ENCODE measurements at regions not wholly inside any gene's neighbourhood (a gene's known extent, or its start where the extent isn't known, plus 50 kb on each side); places are given as distances from the start of the nearest gene placed in this dataset.

DNA sequence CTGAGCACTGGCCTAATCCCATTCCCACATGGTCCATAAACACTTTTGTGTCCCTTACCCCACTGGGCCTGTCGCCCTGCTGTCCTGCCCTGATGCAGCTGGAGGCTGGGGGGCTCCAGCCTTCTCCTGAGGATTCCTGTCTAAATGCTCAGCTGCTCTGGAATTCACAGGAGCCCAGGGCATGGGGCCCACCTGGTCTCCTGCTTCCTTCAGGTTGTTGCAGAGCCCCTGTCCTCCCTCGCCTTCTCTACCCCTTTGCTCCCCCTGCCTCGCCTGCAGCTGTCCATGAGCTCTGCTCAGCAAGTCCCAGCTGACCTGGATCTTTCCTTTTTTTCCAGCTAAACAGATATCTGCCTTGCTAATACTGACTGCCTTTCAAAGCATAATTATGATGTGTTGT is 286.9 kb downstream of the XXYLT1 start:
- Histone ChIP-seq H3K4me3 (ENCODE audit: low read depth, low read length) (no peak overlapping the region), H3K27me3 (ENCODE audit: insufficient read depth, low read depth, severe bottlenecking) (no peaks in the 10 kb centered on the region), H3K27ac (no peak overlapping the region), H3K9me3 (ENCODE audit: severe bottlenecking) (no peaks in the 10 kb centered on the region), H3K36me3 (no peaks in the 10 kb centered on the region)
- TF ChIP-seq, protein P1, sequence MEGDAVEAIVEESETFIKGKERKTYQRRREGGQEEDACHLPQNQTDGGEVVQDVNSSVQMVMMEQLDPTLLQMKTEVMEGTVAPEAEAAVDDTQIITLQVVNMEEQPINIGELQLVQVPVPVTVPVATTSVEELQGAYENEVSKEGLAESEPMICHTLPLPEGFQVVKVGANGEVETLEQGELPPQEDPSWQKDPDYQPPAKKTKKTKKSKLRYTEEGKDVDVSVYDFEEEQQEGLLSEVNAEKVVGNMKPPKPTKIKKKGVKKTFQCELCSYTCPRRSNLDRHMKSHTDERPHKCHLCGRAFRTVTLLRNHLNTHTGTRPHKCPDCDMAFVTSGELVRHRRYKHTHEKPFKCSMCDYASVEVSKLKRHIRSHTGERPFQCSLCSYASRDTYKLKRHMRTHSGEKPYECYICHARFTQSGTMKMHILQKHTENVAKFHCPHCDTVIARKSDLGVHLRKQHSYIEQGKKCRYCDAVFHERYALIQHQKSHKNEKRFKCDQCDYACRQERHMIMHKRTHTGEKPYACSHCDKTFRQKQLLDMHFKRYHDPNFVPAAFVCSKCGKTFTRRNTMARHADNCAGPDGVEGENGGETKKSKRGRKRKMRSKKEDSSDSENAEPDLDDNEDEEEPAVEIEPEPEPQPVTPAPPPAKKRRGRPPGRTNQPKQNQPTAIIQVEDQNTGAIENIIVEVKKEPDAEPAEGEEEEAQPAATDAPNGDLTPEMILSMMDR (IDR thresholded peaks at IDR 0.05; ENCODE audit: low read depth, low read length): no peak
- no peak for DNase-seq

DNA sequence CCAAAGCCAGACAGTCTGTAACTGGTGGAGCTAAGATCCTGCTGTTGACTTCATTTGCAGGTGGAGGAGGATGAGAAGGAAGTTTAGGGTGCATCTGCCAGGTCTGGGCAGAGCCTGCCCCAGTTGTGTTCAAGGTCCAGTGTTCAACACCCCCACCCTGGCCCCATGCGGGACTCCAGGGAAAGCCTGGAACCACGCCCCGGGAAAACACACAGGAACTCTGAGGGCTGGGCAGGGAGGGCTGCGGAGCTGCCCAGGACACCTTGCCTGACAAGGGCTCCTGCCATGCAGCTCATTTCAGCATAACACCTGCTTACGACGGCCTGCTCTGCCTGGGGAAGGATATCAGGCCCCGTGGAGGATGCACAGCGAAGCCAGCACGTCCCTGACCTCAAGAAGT is 286.3 kb downstream of the XXYLT1 start:
- Histone ChIP-seq H3K4me3 (ENCODE audit: low read depth, low read length) (no peak overlapping the region), H3K36me3 (no peaks in the 10 kb centered on the region), H3K9me3 (ENCODE audit: severe bottlenecking) (no peaks in the 10 kb centered on the region), H3K27ac (no peak overlapping the region), H3K27me3 (ENCODE audit: insufficient read depth, low read depth, severe bottlenecking) (no peaks in the 10 kb centered on the region)
- no peak for DNase-seq
- TF ChIP-seq, protein P1 (IDR thresholded peaks at IDR 0.05; ENCODE audit: low read depth, low read length): no peak

DNA sequence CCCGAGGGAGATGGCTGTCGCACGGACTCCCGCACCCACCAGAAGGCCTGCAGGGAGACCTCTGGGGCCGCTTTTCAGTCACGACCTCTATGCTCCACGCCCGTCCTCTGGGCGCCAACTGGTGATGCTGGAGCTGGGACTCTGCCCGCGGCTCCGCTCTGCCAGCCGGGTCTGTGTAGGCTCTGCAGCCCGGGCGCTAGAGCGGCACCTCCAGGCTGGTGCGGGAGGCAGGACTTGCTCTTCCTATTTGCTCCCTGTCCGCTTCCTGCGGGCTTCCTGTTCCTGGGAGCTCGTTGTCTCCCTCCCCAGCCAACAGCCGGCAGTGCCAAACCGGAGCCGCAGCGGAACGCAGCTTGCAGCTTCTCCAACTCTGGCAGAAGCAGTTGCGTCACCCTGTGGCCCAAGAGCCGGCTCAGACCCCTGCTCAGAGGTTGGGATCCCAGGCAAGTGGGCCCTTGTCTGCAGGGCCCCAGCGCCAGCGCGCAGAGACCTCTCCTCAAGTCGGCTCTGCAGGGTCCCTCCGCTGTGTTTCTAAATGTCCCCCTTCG is 285.9 kb downstream of the XXYLT1 start:
- no peak for DNase-seq
- H3K36me3 ChIP-seq: no peaks in the 10 kb centered on the region
- no peak overlapping the region for H3K4me3 ChIP-seq (ENCODE audit: low read depth, low read length)
- TF ChIP-seq, protein P1 (IDR thresholded peaks at IDR 0.05; ENCODE audit: low read depth, low read length): no peak
- H3K27me3 ChIP-seq (ENCODE audit: insufficient read depth, low read depth, severe bottlenecking): no peaks in the 10 kb centered on the region
- H3K27ac ChIP-seq: no peak overlapping the region
- no peaks in the 10 kb centered on the region for H3K9me3 ChIP-seq (ENCODE audit: severe bottlenecking)

DNA sequence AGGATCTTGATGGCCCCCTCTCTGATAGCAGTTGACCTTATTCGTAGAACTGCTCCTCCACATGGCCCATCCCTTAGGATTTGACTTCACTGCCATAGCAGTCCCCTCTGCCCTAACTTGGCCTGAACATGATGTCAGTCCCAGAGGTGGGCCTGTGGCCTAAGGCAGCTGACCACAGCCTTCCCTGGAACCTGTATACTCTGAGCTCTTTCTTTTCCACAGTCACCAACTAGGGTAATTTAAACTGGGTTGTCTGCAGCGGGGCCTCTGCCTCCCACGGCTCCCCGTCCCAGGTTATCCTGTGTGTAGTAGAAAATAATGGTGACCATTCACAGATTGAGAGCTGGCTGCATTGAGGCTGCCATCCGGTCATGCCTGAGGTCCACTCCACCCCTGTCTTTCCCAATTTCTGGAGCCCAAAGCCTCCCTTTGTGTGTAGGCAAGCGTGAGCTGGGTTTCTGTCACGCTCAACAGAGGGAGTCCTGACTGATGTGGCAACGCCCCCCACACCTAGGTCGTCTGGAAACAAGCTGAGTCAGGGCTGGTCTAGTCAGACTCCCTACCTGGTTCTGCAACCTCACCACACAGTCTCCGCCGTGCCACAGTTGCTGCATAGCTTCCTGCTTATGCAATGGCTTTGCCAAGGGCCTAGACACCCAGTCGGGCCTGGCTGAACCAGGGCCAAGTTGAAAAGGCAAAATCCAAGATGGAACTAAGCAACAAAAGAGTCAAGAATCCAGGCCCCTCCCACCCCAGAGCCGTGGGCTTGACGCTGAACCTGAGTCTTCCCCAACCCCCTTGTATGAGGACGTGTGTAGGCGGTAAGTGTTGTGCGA is 284.5 kb downstream of the XXYLT1 start:
- DNase-seq: no peak

DNA sequence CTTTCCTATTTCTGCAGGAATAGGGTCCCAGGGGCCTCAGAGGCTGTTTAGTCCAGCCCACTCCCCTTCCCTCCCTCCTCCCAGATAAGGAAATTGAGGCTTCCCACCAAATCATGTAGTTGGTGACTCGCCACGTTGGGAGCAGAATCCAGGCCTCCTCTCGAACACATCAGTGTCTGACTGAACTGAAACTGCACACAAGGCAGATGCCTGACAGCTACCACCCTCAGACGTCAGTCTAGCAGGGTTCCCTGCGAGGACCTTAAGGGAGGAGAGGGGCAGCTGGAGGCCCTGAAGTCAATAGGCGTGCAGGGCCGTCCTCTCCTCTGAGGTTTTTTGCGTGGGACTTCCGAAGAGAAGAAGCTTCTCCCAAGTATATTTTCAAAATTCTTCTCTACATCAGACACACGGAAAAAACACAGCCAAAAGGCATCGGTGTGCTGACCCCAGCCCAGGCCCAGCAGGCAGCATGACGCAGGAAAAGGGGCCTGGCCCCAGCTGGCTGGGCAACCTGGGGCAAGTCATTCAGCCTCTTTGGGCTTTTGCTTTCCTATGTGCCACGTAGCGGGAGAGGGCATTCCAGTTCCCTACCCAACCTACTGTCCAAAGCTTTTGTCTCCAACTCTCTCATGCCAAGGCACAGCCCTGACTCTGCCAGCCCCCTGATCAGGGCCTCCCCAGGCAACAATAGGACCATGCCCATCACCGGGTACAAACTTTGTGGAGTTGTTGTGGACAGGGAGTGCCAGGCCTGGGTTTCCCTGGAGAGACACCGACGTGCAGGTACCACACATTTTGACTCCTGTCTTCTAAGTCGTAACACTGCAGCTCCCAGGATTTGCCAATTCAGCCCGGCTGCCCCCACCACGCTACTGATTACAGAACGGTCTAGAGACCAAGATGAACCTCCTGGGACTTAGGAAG is 283.1 kb downstream of the XXYLT1 start:
- Histone ChIP-seq H3K27ac (no peak overlapping the region), H3K9me3 (ENCODE audit: severe bottlenecking) (no peaks in the 10 kb centered on the region), H3K27me3 (ENCODE audit: insufficient read depth, low read depth, severe bottlenecking) (no peaks in the 10 kb centered on the region), H3K36me3 (no peaks in the 10 kb centered on the region), H3K4me3 (ENCODE audit: low read depth, low read length) (no peak overlapping the region)
- no peak for DNase-seq
- TF ChIP-seq, protein P1 (IDR thresholded peaks at IDR 0.05; ENCODE audit: low read depth, low read length): no peak

More for the DNA sequence above, 284.5 kb downstream of the XXYLT1 start:
- Histone ChIP-seq H3K36me3 (no peaks in the 10 kb centered on the region), H3K9me3 (ENCODE audit: severe bottlenecking) (no peaks in the 10 kb centered on the region), H3K27me3 (ENCODE audit: insufficient read depth, low read depth, severe bottlenecking) (no peaks in the 10 kb centered on the region), H3K4me3 (ENCODE audit: low read depth, low read length) (no peak overlapping the region), H3K27ac (no peak overlapping the region)
- TF ChIP-seq, protein P1 (IDR thresholded peaks at IDR 0.05; ENCODE audit: low read depth, low read length): no peak

Data from WERI-Rb-1 (cell line).